ENCODE measurements at regions not wholly inside any gene's neighbourhood (a gene's known extent, or its start where the extent isn't known, plus 50 kb on each side); places are given as distances from the start of the nearest gene placed in this dataset.

DNA sequence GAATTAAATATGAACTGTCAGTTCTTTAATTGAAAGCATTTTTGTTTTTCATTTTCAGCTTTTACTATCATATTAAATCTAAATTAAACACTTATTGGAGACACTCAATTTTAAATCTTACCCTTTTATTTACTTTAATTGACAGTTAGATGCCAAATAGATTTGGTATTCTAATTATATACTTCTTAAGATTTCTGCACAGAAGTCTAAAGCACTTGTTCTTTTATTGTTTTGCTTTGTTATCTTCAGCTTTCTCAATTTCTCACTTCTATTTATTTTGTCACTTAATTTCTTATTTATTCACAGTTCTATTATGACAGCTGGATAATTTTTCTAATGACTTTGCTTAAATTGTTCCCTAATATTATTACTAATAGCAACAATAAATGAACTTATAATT, 1397.3 kb upstream of the MIR17HG start:
- no peak for DNase-seq

DNA sequence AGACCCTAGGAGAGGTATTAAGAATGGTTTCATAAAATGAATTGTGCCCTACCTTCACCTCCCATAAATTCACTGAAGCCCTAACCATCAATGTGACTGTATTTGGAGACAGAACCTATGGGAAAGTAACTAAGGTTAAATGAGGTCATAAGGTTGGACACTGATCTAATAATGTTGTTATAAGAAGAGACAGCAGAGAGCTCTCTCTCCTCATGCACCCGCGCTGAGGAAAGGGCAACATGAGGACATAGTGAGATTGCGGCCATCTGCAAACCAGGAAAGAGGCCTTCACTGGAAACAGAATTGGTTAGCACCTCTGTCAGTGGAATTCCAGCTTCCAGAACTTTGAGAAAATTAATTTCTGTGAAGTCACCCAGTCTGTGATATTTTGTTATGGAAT, 1396.1 kb upstream of the MIR17HG start:
- no peak for DNase-seq

DNA sequence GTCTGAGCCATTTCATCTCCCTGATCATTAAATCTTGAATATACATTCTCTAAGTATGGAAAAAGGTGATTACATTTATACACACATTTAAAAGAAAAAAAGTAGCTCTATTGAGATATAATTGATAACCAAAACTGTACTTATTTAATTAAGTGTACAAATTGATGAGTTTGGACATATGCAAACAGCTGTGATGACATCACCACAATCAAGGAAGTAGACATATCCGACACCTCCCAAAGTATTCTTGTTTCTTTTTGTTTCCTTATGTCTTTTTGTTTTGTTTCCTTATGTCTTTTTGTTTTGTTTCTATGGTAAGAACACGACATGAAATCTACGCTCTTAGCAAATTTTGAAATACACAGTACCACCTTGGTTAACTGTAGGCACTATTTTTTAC, 1393.9 kb upstream of the MIR17HG start:
- no peak for DNase-seq

DNA sequence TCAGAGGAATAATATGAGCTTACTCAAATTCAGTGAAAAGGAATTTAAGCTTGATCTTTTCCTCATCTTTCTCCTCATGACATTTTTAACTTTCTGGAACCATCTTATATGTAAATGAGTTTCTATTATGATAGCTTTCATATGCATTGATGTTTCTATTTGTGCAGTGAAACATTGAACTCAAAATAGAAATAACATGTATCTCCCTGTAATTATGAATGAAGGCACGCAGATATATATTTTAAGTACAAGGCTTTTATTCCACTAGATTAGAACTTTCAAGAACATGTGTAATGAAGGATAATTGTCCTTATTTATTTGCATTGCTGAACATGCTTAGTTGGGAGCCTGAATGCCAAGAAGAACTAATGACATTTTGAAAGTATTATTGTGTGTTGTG, 1391.7 kb upstream of the MIR17HG start:
- no peak for DNase-seq

DNA sequence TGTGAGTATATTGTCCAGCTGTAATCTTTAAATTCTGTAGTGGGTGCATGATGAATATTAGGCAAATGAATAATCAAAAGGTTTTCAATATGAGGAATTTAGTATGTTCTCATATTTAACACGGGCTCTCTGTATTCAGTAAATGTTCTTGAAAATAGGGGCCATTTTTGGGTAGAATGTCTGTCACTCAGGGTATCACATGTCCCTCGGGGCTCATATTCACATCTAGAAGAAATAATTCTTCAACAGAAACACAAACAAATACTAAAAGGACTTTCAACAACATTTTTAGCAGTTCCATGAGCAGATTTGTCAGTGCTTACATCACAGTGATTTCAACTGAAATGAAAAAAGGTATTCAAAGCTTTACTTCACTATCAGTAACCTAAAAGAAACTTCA, 1388.4 kb upstream of the MIR17HG start:
- no peak for DNase-seq

DNA sequence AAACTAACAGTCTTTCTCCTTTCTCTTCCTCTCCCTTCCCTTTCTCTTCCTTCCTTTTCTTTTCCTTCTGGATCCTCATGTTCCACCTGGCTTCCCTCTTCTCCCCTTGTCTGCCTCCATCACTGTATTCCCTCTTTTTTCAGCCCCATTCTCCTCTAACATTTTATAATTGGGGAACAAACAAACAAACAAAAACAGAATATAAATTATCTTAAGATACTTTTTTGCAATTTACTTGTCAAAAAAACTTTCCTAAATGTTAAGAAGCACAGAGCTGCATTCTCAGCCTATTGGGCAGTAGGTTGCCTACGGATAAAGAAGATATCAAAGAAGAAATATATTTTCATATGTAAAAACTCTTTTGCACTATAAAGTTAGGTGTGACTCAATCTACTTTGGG, 1382.2 kb upstream of the MIR17HG start:
- no peak for DNase-seq

DNA sequence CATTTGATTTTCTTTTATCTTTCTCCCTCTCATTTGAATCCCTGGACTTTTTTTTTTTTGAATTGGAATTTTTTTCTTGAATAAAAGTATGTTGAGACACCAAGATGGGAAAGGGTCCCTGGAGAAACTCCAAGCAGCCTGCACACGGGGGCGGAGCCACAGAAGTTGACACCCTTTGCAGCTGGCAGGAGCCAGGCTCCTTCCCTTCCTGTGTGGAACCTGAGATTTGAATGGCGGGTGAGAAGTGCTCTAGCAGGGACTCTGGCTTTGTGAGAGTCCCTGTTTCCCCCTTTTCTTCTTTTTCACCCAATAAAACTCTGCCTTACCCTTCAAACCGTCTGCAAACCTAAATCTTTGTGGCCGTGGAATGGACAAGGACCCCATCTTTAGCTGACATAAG, 1381.0 kb upstream of the MIR17HG start:
- no peak for DNase-seq

DNA sequence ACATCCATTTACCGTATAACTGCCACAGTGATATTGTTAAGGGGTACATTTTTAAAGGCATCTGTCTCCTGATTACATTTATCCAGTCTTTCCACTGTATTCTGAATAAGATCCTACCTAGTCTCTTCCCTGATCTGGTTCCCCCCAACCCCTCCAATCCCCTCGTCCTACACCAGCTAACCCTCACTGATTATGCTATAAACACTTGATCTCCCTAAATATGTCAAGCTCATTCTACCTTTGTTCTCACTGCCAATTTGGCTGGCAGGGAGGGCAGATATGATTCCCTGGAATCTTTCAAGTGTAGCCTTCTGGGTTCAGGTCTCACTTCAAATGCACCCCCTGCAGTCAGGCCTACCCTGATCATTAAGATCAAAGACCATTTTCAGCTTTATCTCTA, 1379.8 kb upstream of the MIR17HG start:
- DNase-seq: no peak

DNA sequence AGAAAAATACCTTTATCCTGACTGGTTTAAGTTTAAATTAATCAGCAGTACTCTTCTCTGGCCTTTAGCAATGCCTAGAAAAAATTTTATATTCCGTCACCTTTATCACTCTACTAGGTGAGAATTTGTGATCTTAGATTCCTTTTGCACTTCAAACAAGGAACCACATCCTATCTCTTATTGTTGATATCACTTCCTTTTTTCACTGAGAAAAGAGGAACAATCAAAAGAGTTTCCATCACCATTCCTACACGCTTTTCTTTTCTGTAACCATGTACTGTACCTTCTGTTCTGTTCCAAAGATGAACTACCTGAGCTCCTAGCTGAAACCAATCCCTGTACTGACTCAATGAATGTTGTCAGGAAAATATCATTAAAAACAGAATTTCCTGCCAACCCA, 1379.0 kb upstream of the MIR17HG start:
- DNase-seq: no peak

DNA sequence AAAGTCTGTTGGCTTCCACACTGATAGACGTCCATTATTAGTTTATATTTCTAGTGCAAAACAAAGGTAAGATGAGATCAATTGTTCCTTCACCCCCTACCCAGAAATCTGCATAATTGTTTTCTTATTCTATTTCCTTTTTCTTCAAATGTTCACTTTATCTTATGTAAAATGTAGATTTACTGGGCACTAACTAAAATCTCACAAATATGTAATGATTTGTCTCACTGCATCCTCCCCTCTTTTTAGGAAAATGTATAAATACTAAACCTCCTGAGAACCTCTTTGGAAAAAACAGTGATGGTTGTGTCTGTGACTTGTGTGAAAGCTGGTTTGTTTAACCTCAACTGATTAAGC, 1377.2 kb upstream of the MIR17HG start:
- no peak for DNase-seq

DNA sequence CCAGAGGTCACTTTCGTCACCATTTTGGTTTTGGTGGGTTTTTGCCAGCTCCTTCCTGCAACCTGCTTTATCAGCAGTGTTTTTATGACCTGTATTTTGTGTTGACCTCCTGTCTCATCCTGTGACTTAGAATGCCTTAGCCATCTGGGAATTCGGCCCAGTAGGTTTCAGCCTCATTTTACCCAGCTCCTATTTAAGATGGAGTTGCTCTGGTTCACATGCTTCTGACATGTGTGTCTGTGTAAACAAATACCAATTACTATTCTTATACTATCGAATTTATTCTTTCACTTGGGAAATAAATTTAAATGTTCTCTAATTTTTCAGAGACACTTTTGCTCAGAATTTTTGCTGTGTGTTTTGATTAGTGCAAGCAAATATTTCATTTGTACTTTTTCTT, 1370.3 kb upstream of the MIR17HG start:
- no peak for DNase-seq

DNA sequence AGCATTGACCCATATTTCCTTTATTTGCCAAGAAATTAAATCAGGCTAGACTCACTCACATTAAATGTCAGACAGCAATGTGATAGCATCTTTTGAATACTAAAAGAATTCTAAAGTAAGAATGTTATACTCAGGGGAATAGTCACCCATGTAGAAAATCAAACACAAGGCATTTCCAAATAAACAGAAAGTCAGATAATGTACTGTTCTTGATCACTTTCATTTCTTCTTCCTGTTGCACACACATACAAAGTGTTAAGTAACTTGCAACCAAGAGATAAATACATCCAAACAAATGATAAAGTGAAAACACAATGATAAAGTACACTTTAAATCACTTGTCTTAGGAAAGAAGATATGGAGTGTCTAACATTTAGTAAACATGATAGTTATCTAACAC, 1366.6 kb upstream of the MIR17HG start:
- no peak for DNase-seq

DNA sequence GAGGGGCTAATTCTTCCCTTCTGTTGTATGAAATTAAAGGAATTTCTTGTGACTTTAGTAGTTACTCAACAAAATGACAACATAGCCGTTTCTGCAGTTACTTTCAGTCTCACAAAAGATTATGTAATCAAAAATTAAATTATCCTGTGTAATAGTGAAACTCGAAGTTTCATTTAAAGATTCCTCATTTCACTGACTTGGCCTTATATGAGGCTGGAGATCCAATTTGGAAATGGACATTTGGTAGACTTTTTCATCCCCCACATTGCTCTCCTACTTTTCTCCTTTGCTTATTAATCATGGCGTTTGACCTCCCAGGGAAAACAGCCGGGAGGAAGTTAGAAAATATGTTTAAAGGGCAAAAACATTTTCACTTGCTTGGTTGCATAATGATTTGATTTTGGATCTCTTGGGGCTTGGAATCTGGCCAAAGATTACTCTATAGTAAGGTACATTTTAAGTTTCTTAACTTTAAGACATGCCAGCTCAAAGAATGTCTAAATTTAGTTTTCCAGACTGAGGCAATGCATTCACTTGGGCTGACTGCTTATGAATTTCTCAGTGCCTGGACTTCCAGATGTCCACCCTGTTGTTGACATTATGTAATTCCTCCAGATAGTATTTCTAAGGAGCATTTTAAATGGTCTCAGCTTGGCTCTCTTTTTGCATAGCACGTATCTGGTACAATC, 1364.9 kb upstream of the MIR17HG start:
- no peak for DNase-seq

DNA sequence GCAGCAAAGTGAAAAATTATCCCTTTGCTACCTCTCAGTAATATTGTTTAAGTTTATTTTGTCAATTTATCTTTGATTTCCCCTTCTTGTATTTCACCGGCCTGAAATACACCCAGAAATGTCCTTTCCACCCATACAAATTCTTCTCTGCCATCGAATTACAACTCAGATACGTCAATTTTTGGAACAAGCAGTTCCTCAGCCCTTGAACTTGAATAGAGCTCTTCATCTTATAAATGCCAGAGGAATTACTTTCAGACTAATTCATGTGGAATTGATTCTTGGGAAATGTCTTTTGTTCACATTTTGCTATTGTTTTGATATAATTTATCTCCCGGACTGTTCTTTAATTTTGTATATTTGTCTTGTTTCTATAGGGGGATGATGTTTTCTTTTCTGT, 1359.3 kb upstream of the MIR17HG start:
- no peak for DNase-seq

DNA sequence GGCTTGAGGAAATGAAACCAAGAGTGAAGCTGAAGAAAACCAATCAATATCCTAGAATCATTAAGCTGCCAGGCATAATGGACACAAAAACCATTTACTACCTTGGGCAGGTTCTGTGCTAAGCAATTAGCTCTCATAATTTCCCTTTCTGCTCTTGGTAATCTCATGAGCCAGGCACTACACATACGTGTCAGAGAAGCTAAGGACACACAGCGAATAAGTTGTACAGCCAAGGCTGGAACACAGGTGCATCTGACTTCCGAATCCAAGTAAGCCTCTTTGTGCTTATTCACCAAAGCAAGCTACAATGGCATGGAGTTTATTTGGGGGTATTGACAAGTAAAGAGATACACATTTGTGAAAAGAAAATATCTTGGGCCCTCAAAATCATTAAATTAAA, 1343.9 kb upstream of the MIR17HG start:
- DNase-seq: no peak

DNA sequence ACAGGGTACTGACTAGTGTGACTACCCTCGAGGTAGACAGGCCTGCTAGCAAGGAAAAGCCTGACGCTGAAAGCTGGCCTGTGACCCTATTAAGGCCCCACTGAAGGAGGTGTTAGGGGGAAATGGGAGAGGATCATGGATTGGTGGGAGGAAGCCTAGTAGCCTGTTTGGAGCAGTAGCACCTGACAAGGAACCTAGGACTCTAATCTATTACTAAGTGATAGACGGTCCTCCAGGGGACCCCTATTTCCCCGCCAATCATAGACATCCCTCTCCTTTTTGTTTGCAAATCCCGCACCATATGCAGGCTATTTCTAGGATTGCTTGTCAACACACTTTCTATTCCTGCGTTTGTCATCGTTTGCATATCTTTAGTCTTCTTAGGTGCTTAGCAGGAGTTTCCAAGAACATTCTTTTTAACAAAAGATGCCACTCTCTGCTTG, 1338.8 kb upstream of the MIR17HG start:
- DNase-seq: no peak

DNA sequence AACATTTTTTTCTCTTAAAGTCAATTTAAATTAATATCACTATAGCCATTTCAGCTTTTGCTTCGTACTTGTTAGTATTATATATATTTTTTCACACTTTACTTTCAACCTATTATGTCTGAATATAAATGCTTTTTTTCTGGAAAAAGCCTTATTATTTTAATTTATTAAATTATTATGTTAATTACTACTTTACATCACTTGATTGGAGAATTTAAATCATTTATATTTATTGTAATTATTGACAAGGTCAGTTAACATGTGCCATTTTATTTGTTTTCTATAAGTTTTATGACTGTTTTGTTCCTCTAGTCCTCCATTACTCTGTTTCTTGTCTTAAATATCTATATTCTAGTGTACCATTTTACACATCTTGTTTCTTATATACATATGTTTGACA, 1333.4 kb upstream of the MIR17HG start:
- no peak for DNase-seq

DNA sequence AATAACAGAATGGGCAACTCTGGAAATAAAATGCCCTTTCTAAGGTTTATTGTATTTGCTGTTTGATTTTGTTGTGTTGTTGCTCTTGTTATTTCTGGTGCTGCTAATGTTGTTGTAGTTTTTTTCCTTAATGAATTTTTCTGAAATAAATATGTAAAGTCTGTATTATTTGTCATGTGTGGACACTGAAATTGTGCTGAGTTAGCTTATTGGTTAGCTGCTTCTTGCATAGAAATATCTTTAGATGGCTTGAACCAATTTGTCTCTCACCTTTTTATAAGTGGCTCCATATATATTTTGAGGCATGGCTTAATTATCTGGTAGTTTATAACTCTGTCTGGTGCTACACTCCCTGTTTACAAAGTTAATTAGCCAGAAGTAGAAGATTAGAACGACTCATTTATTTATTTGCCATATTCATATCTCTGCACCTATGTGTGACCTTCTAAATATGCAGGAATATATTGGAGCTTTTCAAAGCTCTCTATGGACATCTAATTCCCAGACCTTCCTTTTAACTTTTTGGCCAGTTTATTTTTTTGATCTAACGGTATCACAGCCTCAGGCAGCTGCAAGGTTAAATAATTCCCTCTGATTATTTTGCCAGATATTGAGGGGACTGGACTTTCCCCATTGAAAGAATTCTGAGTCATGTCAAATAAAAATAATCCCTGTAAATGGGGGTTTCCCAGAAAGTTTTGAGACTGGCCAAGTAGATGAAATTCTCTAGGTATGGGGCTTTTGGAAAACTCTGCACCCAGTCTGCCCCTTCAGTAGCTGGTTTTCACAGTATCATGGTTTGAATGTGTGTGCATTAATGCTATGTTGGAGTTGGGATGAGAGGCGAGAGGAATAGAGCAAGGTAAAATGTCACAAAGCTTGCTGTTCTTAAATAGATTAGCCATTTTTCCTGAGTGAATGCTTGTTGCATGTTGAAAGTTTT, 1331.7 kb upstream of the MIR17HG start:
- DNase-seq: no peak

DNA sequence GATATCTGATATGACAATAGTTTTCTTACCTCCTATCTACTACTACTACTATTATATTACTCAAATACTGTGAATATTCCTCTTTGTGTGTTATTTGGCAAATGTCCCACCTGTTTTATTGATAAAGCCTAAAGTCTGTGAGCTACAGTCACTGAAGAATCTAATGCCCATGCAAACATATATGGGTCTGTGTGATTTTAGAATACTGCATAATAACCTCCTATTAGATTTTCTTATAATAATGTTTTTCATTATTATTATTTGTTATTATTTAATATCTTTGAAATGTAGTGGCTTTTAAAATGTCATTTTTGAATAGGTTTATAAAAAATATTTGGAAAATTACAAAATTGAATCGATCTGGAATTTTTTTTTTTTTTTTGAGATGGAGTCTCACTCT, 1330.8 kb upstream of the MIR17HG start:
- no peak for DNase-seq

DNA sequence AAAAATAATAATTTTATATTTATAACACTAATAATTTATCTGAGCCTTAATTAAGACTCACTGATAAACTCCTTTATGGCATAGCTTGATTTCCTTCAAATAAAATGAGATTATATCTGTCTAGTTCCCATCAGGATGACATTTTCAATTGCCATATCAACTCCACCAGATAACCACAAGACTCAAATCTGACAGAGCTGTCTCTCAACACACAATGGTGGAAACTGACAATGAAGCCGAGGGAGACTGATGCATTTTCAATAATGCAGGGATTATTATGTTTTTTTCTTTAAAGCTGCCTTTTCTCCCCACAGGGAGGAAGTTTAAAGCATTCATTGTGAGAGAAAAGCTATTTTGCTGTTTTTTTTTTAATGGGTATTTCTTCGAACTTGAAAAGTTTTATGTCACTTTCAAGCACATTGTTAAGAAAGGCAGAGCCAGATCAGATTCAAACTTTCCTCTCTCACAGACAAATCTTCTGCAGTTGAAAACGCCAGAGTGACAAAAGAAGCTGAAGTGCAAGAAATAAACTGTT, 1326.9 kb upstream of the MIR17HG start:
- no peak for DNase-seq

DNA sequence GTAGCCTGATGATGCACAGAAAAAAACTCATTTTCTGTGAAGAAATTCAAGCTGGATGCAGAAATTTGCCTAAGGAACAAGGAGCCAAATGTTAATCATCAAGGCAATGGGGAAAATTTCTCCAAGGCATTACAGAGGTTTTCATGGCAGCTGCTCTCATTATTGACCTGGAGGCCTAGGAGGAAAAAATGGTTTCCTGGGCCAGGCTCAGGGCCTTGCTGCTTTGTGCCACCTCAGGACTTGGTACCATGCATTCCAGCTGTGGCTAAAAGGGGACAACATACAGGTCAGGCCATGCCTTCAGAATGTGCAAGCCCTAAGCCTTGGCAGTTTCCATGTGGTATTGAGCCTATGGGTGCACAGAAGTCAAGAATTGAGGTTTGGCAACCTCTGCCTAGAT, 1320.1 kb upstream of the MIR17HG start:
- DNase-seq: no peak

DNA sequence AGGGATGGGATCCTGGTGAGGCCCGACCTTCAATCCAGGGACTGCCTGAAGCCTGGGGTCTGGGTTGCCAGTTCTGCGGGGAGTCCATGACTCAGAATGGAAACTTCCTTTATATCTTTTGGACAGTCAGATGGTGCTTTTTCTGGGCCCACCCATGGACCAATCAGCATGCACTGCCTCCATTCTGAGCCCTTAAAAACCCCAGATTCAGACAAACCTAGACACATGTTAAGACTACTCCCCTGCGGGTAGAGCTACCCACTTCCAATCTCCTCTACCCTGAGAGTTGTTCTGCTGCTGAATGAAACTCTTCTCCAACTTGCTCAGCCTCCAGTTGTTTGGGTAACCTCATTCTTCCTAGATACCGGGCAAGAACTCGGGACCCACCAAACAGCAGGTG, 1315.2 kb upstream of the MIR17HG start:
- no peak for DNase-seq

DNA sequence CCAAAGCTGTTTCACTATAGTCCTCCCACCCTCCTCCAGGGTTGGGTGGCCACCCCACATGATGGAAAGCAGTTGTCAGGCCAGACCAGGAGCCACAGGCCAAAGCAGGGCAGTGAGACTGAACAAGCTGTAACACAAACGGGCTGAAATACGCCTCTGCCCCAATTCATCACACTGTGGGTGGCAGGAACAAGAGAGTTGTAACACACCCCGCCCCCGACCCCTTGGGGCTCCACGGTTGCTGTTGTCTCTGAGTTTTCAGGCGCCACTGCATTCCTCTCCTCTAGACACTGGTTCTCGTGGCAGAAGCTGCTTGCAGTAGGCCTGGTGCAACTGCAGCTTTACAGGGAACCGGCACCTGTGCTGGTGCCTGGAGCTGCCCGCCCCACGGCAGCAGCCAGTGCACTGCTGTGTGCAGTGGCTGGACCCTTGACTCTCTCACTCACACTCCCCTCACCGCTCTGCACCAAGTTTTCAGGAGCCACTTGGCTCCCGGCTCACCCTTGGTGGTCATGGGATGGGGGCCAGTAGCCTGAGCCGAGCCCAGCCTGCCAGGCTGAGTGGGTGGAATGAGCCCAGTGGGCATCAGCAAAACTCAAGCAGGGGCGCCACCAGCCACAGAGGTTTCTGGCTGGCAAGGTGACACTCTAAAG, 1314.5 kb upstream of the MIR17HG start:
- DNase-seq: no peak

DNA sequence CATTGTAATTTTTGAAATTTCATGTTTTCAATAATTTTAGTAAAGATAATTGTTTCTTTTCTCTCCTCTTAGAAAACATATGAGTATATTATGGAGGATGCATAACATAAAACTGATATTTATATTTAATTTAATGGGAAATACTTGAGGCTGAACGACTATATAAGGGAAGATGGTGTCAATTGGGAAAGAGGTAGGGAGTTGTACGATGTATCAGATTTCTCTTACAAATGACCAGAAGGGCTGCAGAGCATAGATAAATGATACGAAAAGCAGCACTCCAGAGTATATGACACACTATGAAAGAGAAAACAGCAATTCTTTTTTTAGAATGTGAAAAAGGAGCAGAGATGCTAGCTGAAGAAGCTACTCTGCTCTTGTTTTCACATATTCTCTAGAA, 1308.0 kb upstream of the MIR17HG start:
- no peak for DNase-seq
